ENCODE measurements at regions not wholly inside any gene's neighbourhood (a gene's known extent, or its start where the extent isn't known, plus 50 kb on each side); places are given as distances from the start of the nearest gene placed in this dataset.

DNA sequence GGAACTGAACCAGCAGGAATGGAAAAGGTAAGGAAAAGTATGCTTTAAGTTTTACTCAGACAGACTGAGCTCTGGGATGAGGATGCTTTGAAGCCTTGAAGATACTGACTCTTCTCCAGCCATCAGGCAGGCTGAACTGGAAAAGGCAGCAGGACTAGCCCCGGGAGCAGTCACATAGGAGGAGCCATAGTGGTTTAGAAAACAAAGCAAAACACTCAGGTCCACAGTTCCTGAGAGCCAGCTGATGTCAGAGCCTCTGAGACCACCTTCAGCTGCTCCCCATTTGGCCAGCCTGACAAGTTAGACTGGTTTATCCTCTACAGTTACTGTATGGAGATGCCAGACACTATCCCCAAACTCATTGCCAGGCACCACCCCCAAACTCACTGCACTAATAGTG lies 167.9 kb upstream of the CPEB2 start:
- Histone ChIP-seq H3K9me3 (no peaks in the 10 kb centered on the region), H3K36me3 (no peaks in the 10 kb centered on the region), H3K4me3 (no peak overlapping the region), H3K4me1 (peaks cover 0 to 11% (median 4%) of the 10 kb centered on the region in 4 donors), H3K27me3 (no peaks in the 10 kb centered on the region), H3K27ac (no peak overlapping the region)
- DNase-seq = no peak
- intact Hi-C loops (cut with DNase I; ENCODE audit: low total_unique reads) = loop anchor here (5.0 kb wide), 1 partner anchor 93 kb away; no protein-coding TSS in a partner anchor
- TF ChIP-seq CTCF (IDR thresholded peaks at IDR 0.05) = no peak

GRCh38 chr4:14835288-14835687 lies 167.0 kb upstream of the CPEB2 start:
- intact Hi-C loops (cut with DNase I; ENCODE audit: low total_unique reads) = loop anchor here (5.0 kb wide), 1 partner anchor 82 kb away; no protein-coding TSS in a partner anchor
- Histone ChIP-seq H3K4me1 (peaks cover 0 to 11% (median 4%) of the 10 kb centered on the region in 4 donors), H3K4me3 (no peak overlapping the region), H3K27me3 (no peaks in the 10 kb centered on the region), H3K27ac (no peak overlapping the region), H3K9me3 (no peaks in the 10 kb centered on the region), H3K36me3 (no peaks in the 10 kb centered on the region)
- TF ChIP-seq CTCF (IDR thresholded peaks at IDR 0.05) = no peak
- no peak for DNase-seq

GRCh38 chr4:14835708-14836425 lies 166.4 kb upstream of the CPEB2 start:
- Histone ChIP-seq H3K27ac (no peak overlapping the region), H3K4me1 (peaks cover 0 to 11% (median 4%) of the 10 kb centered on the region in 4 donors), H3K36me3 (no peaks in the 10 kb centered on the region), H3K9me3 (no peaks in the 10 kb centered on the region), H3K27me3 (no peaks in the 10 kb centered on the region), H3K4me3 (no peak overlapping the region)
- TF ChIP-seq CTCF (IDR thresholded peaks at IDR 0.05) = no peak
- intact Hi-C loops (cut with DNase I; ENCODE audit: low total_unique reads) = loop anchor here (5.0 kb wide), 1 partner anchor 81 kb away; no protein-coding TSS in a partner anchor
- no peak for DNase-seq

DNA sequence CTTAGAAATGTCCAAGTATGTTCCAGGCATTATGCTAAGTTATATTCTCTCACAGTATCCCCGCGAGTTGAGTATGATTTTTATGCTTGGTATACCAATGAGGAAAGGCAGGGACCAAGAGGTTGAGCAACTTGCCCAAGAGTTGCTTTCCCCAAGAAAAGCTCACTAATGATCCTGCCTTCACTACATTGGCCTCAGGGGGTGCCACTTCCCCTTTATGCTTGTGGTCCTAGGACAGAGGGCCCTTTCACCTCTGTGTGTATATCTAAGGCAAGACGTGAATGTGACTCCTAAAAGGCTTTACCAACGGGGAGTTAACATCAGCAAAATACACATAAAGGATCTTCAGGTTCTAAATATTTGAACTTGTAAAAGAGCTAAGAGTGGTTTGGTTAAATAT lies 164.4 kb upstream of the CPEB2 start:
- Histone ChIP-seq H3K27me3 (no peaks in the 10 kb centered on the region), H3K4me3 (no peak overlapping the region), H3K4me1 (peaks cover 0 to 19% (median 13%) of the 10 kb centered on the region in 4 donors), H3K9me3 (no peaks in the 10 kb centered on the region), H3K27ac (no peak overlapping the region), H3K36me3 (no peaks in the 10 kb centered on the region)
- intact Hi-C loops (cut with DNase I; ENCODE audit: low total_unique reads) = loop anchor here (5.0 kb wide), 1 partner anchor 79 kb away; no protein-coding TSS in a partner anchor
- DNase-seq = no peak
- TF ChIP-seq CTCF (IDR thresholded peaks at IDR 0.05) = no peak

GRCh38 chr4:14841801-14842768 lies 160.2 kb upstream of the CPEB2 start:
- TF ChIP-seq CTCF (IDR thresholded peaks at IDR 0.05) = no peak
- H3K4me3 ChIP-seq = no peak overlapping the region
- no peaks in the 10 kb centered on the region for H3K9me3 ChIP-seq
- intact Hi-C loops (cut with DNase I; ENCODE audit: low total_unique reads) = no loop called here
- H3K4me1 ChIP-seq = peaks cover 0 to 22% (median 13%) of the 10 kb centered on the region in 4 donors
- DNase-seq = peak; percentile 46 to 86
- peak overlapping the region; percentile 54 to 64 for H3K27ac ChIP-seq
- H3K36me3 ChIP-seq = no peaks in the 10 kb centered on the region
- H3K27me3 ChIP-seq = no peaks in the 10 kb centered on the region

Data from tibial artery (tissue), 4 donors.